ENCODE measurements at regions not wholly inside any gene's neighbourhood (a gene's known extent, or its start where the extent isn't known, plus 50 kb on each side); places are given as distances from the start of the nearest gene placed in this dataset.

DNA sequence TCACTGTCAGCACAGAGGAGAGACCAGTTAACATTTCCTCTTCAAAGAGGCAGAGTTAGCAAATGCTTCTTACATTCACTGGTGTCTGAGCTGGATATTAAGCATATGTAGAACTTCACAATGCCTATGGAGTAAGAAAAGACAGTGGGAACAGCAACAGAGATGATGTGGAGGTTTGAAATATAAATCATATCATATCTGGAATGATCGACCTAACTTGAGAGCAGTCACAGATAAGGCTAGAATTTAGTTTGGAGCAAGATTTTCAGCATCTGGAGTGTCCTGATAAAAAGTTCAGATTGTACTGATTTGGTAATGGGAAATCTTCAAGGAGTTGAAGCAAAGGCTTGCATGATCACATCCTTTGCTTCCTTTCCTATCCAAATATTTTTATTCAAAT is 90.5 kb upstream of the ANKRD50 start:
- no peak for DNase-seq

DNA sequence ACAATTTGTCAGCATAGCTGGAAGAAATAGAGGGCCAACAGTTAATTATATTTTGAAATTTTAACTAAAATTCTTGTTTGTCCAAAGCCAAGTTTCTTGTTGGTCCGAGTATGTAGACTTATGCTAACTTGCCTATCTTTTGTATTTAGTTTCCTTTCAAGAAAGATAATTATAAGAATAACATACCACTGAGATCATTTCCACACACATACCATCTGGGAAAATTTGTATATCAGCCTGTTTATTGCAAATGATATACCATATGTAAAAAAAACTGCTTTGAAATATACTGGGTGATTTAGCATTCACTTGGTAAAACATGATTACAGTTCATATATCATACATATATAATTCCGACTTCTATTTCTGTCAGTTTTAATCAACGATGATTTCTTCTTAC is 84.7 kb upstream of the ANKRD50 start:
- DNase-seq = no peak

DNA sequence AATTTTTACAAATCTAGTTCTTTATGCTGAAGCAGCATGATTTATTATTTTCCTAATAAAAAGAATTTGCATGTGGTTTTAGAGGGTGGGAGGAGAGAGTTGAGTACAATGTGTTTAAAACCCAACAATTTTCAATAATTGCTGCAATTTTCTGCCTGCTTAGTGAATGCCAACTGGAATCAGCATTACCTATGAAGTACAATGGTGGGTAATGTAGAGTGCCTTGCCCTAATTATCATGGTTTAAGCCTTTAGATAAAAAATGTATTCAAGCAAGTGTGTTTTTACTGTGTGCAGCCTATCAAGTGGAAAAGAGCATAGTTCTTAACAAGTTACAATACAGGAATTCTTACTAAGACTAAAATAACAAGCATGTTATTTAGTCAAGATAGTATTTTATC is 77.9 kb upstream of the ANKRD50 start:
- DNase-seq = no peak

DNA sequence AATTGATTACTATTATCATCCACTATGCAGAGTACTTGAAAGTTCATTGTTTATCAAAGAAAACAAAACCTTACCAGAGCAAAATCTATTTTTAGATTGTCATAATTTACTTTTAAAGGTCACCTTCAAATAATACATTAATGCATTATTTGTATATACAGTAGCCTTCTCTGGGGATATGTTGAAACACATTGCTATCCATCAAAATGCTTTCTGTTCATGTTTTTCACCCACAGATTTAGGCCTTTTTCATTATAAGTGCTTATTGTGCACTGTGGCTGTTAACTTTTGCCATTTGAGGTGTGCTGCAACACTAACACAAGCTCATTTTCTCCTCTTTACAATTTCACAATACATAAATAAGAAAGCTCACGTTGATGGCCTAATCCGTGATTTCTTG is 74.1 kb upstream of the ANKRD50 start:
- DNase-seq = no peak

DNA sequence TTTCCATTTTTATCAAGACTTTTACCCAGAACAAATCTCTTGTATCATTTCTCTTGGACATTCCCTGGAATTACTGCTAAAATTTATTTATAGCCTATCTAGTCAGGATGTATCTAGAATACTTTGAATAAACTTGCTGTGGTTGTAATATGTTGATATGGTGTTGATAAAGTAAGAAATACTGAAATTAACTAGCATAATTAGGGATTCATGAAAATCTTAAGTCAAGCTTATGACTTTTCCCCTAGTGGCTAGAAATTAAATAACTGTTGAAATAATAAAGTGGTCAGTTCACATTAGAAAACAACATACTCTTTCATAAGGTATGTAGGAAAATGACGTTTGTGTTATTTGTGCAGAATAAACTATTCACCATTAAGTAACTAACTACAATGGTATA is 73.1 kb upstream of the ANKRD50 start:
- no peak for DNase-seq

DNA sequence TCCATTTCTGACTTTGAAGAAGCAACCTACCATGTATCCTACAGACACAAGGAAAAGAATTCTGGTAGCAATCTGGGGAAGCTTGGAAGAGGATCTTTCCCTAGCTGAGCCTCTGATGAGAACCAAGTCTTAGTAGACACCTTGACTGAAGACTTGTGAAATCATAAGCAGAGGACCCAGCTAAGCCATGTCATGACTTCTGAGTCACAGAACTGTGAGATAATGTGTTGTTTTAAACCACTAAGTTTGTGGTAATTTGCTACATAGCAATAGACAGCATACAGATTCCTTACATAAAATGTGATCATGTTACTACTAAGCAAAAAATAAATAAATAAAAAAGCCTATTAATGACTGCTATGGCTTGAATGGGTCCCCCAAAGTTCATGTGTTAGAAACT is 71.3 kb upstream of the ANKRD50 start:
- DNase-seq = no peak

DNA sequence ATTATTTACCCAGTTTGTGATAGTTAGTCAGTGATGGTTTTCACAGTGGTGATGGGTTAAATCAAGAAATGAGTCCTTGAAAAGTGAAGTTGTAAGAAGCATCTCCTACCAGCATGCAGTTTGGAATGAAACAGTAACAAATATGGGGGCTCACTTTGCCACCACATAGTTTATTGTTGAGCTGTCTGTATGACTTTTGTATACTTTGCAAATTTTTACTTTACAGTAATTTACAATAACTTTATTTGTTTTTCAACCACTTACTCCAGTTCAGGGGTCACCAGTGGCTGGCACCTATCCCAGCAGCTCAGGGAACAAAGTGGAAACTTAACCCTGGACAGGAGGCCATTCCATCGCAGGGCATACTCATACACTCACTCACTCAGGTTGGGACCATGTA is 64.5 kb upstream of the ANKRD50 start:
- DNase-seq = no peak

DNA sequence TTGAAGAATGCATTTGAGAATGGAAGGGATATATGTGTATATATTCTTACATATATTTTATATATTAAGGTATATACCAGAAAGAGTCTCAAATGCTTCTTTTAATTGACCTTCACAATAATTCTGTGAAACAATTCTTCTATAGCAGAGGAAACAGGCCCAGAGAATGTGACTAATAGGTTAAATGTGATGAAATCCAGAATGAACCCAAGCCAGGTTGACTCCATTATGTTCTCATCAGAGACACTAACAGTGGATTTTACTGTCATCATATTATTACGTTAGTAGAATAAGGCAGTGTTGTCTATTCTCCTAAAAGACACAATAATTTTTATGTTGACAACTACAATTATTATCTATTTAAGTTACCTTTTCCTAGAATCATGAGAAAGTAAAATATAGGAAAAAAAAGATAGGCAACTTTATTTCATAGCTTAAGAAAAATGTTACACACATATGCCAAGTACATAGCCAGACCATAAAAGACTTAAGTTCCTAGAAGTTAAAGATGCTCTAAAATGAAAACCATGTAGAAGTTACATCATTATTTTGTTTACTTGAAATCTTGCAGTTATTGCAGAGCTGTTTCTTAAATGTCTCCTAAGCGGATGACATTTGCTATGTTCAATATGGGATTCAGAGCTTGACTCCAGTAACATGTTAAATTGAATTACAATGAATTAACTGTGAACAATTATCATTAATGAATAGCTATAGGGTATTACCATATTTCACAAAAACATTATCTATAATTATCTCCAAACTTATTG is 56.2 kb upstream of the ANKRD50 start:
- no peak for DNase-seq

DNA sequence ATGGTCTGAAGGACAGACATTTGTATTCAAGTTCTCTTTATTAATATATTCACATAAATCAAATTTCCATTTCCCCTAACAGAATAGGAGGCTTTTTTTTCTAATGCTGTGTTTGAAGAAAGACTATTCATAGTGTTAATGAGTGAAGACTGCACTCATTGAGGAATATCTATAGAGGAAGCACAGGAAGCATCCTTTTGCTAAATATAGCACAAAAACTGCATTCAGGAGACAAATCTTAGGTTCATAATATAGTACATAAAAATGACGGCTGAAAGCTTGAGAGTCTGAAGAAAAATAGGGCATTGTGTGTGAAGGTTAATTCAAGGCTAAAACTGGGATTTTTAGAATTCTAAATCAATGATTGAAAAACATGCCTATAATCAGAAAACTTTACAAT is 50.4 kb upstream of the ANKRD50 start:
- DNase-seq = no peak

Data from T1000 (cell line).